ENCODE measurements at regions not wholly inside any gene's neighbourhood (a gene's known extent, or its start where the extent isn't known, plus 50 kb on each side); places are given as distances from the start of the nearest gene placed in this dataset.
"Not testable (repeated sequence)": the region's sequence is repeated elsewhere in the genome, so short reads cannot be mapped to it uniquely, and the experiment has no call there.

GRCh38 chr2:114128725-114129124, 238.8 kb downstream of the ACTR3 start:
- no peak for DNase-seq

GRCh38 chr2:114132050-114132449, 242.2 kb downstream of the ACTR3 start:
- DNase-seq: not testable (repeated sequence)

GRCh38 chr2:114134146-114134545, 244.3 kb downstream of the ACTR3 start:
- DNase-seq: no peak

GRCh38 chr2:114139542-114139941, 249.7 kb downstream of the ACTR3 start:
- DNase-seq: no peak

GRCh38 chr2:114156366-114157056, 266.6 kb downstream of the ACTR3 start:
- DNase-seq: no peak

- no peak for DNase-seq
Observed at GRCh38 chr2:114157057-114157385, 267.1 kb downstream of the ACTR3 start.

GRCh38 chr2:114160263-114160981, 270.5 kb downstream of the ACTR3 start:
- DNase-seq: no peak

- DNase-seq: no peak
Observed at GRCh38 chr2:114161371-114161770, 271.5 kb downstream of the ACTR3 start.

- no peak for DNase-seq
Observed at GRCh38 chr2:114167799-114168198, 274.6 kb upstream of the DPP10 start.

GRCh38 chr2:114170070-114170469, 272.4 kb upstream of the DPP10 start:
- peak in 1 of 58 donors; percentile 2 for DNase-seq

- DNase-seq: no peak
Observed at GRCh38 chr2:114175507-114175906, 266.9 kb upstream of the DPP10 start.

- no peak for DNase-seq
Observed at GRCh38 chr2:114185501-114185900, 256.9 kb upstream of the DPP10 start.

GRCh38 chr2:114192362-114192761, 250.1 kb upstream of the DPP10 start:
- no peak for DNase-seq

- no peak for DNase-seq
Observed at GRCh38 chr2:114201781-114202180, 240.7 kb upstream of the DPP10 start.

- DNase-seq: no peak
Observed at GRCh38 chr2:114203679-114204078, 238.8 kb upstream of the DPP10 start.

GRCh38 chr2:114213808-114214207, 228.6 kb upstream of the DPP10 start:
- no peak for DNase-seq

GRCh38 chr2:114218383-114218782, 224.1 kb upstream of the DPP10 start:
- DNase-seq: no peak

- no peak for DNase-seq
Observed at GRCh38 chr2:114219456-114219855, 223.0 kb upstream of the DPP10 start.

- DNase-seq: no peak
Observed at GRCh38 chr2:114222344-114222743, 220.1 kb upstream of the DPP10 start.

GRCh38 chr2:114231921-114232320, 210.5 kb upstream of the DPP10 start:
- no peak for DNase-seq

GRCh38 chr2:114237331-114237730, 205.1 kb upstream of the DPP10 start:
- DNase-seq: no peak

- DNase-seq: no peak
Observed at GRCh38 chr2:114238910-114239559, 203.4 kb upstream of the DPP10 start.

GRCh38 chr2:114248648-114249047, 193.8 kb upstream of the DPP10 start:
- DNase-seq: no peak

All from anterior cingulate cortex (tissue), 58 donors.